GM23338 (cell line): ENCODE measurements at regions not wholly inside any gene's neighbourhood (a gene's known extent, or its start where the extent isn't known, plus 50 kb on each side); places are given as distances from the start of the nearest gene placed in this dataset.

ENCODE experiments used
- CTCF ChIP-seq, 2 experiments: fragments of 200-600 bp in 1 of 2; sonication (generic) in 1 of 2; conservative IDR thresholded peaks; 2 replicates each; pipeline versions ENCODE4 v1.5.1 to v1.6.1; 2016 to 2017; ENCODE audit warnings: antibody characterized with exemption in 2 of 2, low read depth in 2 of 2, mild to moderate bottlenecking in 2 of 2, moderate library complexity in 1 of 2
- EZH2phosphoT487 ChIP-seq: fragments of 200-600 bp; sonication (generic); IDR thresholded peaks from one replicate; pipeline ENCODE4 v1.8.1; 2018; ENCODE audit warnings: antibody characterized with exemption; ENCODE audit not compliant: unreplicated experiment
- JUNB ChIP-seq: IDR thresholded peaks from one replicate; pipeline ENCODE4 v1.6.1; 2016; ENCODE audit warnings: antibody characterized with exemption; ENCODE audit not compliant: unreplicated experiment
- NANOG ChIP-seq: IDR thresholded peaks from 2 replicates; pipeline ENCODE4 v1.6.1; 2016; ENCODE audit warnings: antibody characterized with exemption, borderline replicate concordance
- POLR2AphosphoS5 ChIP-seq: IDR thresholded peaks from 2 replicates; pipeline ENCODE4 v1.6.1; 2016; ENCODE audit warnings: antibody characterized with exemption, low read depth
- REST ChIP-seq: IDR thresholded peaks from one replicate; pipeline ENCODE4 v1.6.1; 2018; ENCODE audit warnings: antibody characterized with exemption; ENCODE audit not compliant: unreplicated experiment

- peak; percentile 48 to 56 for TF ChIP-seq CTCF (conservative IDR thresholded peaks at IDR 0.05; ENCODE audit: low read depth in 2 of 2)
- no peak for TF ChIP-seq NANOG
- TF ChIP-seq EZH2phosphoT487 = no peak
- TF ChIP-seq JUNB = no peak
- TF ChIP-seq POLR2AphosphoS5 = no peak
- no peak for TF ChIP-seq REST
These were observed 1203.1 kb downstream of the PCDH18 start for GRCh38 chr4:136329042-136329662.
